Colonic mucosa (tissue), 4 donors: ENCODE measurements at regions not wholly inside any gene's neighbourhood (a gene's known extent, or its start where the extent isn't known, plus 50 kb on each side); places are given as distances from the start of the nearest gene placed in this dataset.

Source experiments
- DNase-seq: peaks from one replicate; pipeline ENCODE4 v3.0.0-alpha.2; 2020
- H3K27ac ChIP-seq: fragments of 200-600 bp; one replicate; pipeline ENCODE4 v1.8.0; 2021
- H3K27me3 ChIP-seq: fragments of 200-600 bp; one replicate; pipeline ENCODE4 v1.8.0; 2021
- H3K36me3 ChIP-seq: fragments of 200-600 bp; one replicate; pipeline ENCODE4 v1.8.0; 2021
- H3K4me1 ChIP-seq: fragments of 200-600 bp; one replicate; pipeline ENCODE4 v1.8.0; 2021; ENCODE audit warnings: mild to moderate bottlenecking
- H3K4me3 ChIP-seq: fragments of 200-600 bp; one replicate; pipeline ENCODE4 v1.8.0; 2021
- H3K9ac ChIP-seq, 2 donors: one replicate each; pipeline ENCODE4 v1.7.0; 2013; ENCODE audit warnings: control low read depth in 2 of 2, low read depth in 2 of 2, low read length in 2 of 2
- H3K9me3 ChIP-seq: fragments of 200-600 bp; one replicate; pipeline ENCODE4 v1.8.0; 2021
- CTCF ChIP-seq: fragments of 200-600 bp; IDR thresholded peaks from one replicate; pipeline ENCODE4 v1.8.0; 2022; ENCODE audit warnings: antibody characterized with exemption, mild to moderate bottlenecking
- intact Hi-C: fragments of 100-400 bp; cut with DNase I; formaldehyde crosslinking; loops from one replicate; pipeline ENCODE4 v1.14.1; 2022
- donor health status: healthy.
- donor health status: DM: no; HTN: no; CAD: no.
- donor health status: DM: no; HTN: no; CAD: no.

GRCh38 chr4:33226133-33226532 is 2506.0 kb downstream of the PCDH7 start:
- DNase-seq: no peak
- Histone ChIP-seq H3K4me3 (no peak overlapping the region), H3K27me3 (no peaks in the 10 kb centered on the region), H3K9ac (no peak overlapping the region), H3K4me1 (no peaks in the 10 kb centered on the region), H3K9me3 (no peaks in the 10 kb centered on the region), H3K36me3 (no peaks in the 10 kb centered on the region), H3K27ac (no peak overlapping the region)
- intact Hi-C loops: no loop called here
- no peak for TF ChIP-seq CTCF

- intact Hi-C loops: no loop called here
Measured at GRCh38 chr4:33226783-33227182, 2506.6 kb downstream of the PCDH7 start.

GRCh38 chr4:33255094-33255493 is 2534.9 kb downstream of the PCDH7 start:
- no peak overlapping the region for H3K4me3 ChIP-seq
- no peak overlapping the region for H3K27ac ChIP-seq
- no peaks in the 10 kb centered on the region for H3K27me3 ChIP-seq
- H3K9ac ChIP-seq: no peak overlapping the region
- intact Hi-C loops: no loop called here
- DNase-seq: no peak
- TF ChIP-seq CTCF: no peak
- no peaks in the 10 kb centered on the region for H3K36me3 ChIP-seq
- H3K4me1 ChIP-seq: no peaks in the 10 kb centered on the region
- no peaks in the 10 kb centered on the region for H3K9me3 ChIP-seq

More at GRCh38 chr4:33226783-33227182, 2506.6 kb downstream of the PCDH7 start:
- DNase-seq: no peak
- no peaks in the 10 kb centered on the region for H3K36me3 ChIP-seq
- no peaks in the 10 kb centered on the region for H3K4me1 ChIP-seq
- no peak overlapping the region for H3K4me3 ChIP-seq
- no peak overlapping the region for H3K27ac ChIP-seq
- no peaks in the 10 kb centered on the region for H3K27me3 ChIP-seq
- H3K9ac ChIP-seq: no peak overlapping the region
- no peak for TF ChIP-seq CTCF
- no peaks in the 10 kb centered on the region for H3K9me3 ChIP-seq

- Histone ChIP-seq H3K9ac (no peak overlapping the region), H3K4me3 (no peak overlapping the region), H3K36me3 (no peaks in the 10 kb centered on the region), H3K9me3 (no peaks in the 10 kb centered on the region), H3K27ac (no peak overlapping the region), H3K4me1 (no peaks in the 10 kb centered on the region), H3K27me3 (no peaks in the 10 kb centered on the region)
- intact Hi-C loops: no loop called here
- DNase-seq: no peak
- TF ChIP-seq CTCF: no peak
Measured at GRCh38 chr4:33255507-33255906, 2535.3 kb downstream of the PCDH7 start.

GRCh38 chr4:33262824-33263223 is 2542.7 kb downstream of the PCDH7 start:
- intact Hi-C loops: no loop called here
- Histone ChIP-seq H3K9ac (no peak overlapping the region), H3K9me3 (no peaks in the 10 kb centered on the region), H3K4me3 (no peak overlapping the region), H3K36me3 (no peaks in the 10 kb centered on the region), H3K27me3 (no peaks in the 10 kb centered on the region), H3K27ac (no peak overlapping the region), H3K4me1 (no peaks in the 10 kb centered on the region)
- no peak for DNase-seq
- TF ChIP-seq CTCF: no peak

- H3K9me3 ChIP-seq: no peaks in the 10 kb centered on the region
- no peaks in the 10 kb centered on the region for H3K27me3 ChIP-seq
- TF ChIP-seq CTCF: no peak
- H3K9ac ChIP-seq: no peak overlapping the region
- H3K4me1 ChIP-seq: no peaks in the 10 kb centered on the region
- no peak overlapping the region for H3K4me3 ChIP-seq
- no peak overlapping the region for H3K27ac ChIP-seq
- intact Hi-C loops: no loop called here
- no peak for DNase-seq
- H3K36me3 ChIP-seq: no peaks in the 10 kb centered on the region
Measured at GRCh38 chr4:33268776-33269175, 2548.6 kb downstream of the PCDH7 start.
